ENCODE measurements at regions not wholly inside any gene's neighbourhood (a gene's known extent, or its start where the extent isn't known, plus 50 kb on each side); places are given as distances from the start of the nearest gene placed in this dataset.
A peak's percentile ranks its signal among the peaks of the same experiment; 100 is the strongest.

GRCh38 chr2:64786343-64787018, 132.8 kb upstream of the SERTAD2 start:
- Mint-ChIP-seq H3K4me3 (ENCODE audit: unreplicated experiment) (no peak overlapping the region), H3K4me1 (ENCODE audit: insufficient read depth, unreplicated experiment) (peaks cover 3% of the 10 kb centered on the region), H3K27ac (ENCODE audit: low read depth, unreplicated experiment) (no peak overlapping the region), H3K9me3 (ENCODE audit: unreplicated experiment) (no peaks in the 10 kb centered on the region), H3K36me3 (ENCODE audit: insufficient read depth, unreplicated experiment) (no peaks in the 10 kb centered on the region), H3K27me3 (ENCODE audit: insufficient read depth, unreplicated experiment) (no peaks in the 10 kb centered on the region)
- POLR2A ChIA-PET = interaction anchor here (0.5 to 0.6 kb wide), 2 partner anchors 42 to 125 kb away, joined by 3 read pairs; no protein-coding TSS in a partner anchor
- no TSS peak for BruUV-seq (replicated peaks)
- no peak for TF ChIP-seq CTCF (IDR thresholded peaks at IDR 0.05; ENCODE audit: unreplicated experiment)
- intact Hi-C loops (cut with micrococcal nuclease) = no loop called here
- CTCF ChIA-PET = interaction anchor here (1.0 kb wide), 1 partner anchor 9 kb away, joined by 3 read pairs; no protein-coding TSS in a partner anchor
- no peak for DNase-seq (ENCODE audit: unreplicated experiment)

GRCh38 chr2:64787019-64787365, 133.3 kb upstream of the SERTAD2 start:
- ChIA-PET CTCF (interaction anchor here (1.0 kb wide), 1 partner anchor 8 kb away, joined by 3 read pairs; no protein-coding TSS in a partner anchor), POLR2A (no interaction called here)
- intact Hi-C loops (cut with micrococcal nuclease) = no loop called here
- no TSS peak for BruUV-seq (replicated peaks)
- no peak for DNase-seq (ENCODE audit: unreplicated experiment)
- no peaks in the 10 kb centered on the region for H3K4me1 Mint-ChIP-seq (ENCODE audit: insufficient read depth, unreplicated experiment)
- H3K4me3 Mint-ChIP-seq (ENCODE audit: unreplicated experiment) = no peak overlapping the region
- H3K27ac Mint-ChIP-seq (ENCODE audit: low read depth, unreplicated experiment) = no peak overlapping the region
- no peak for TF ChIP-seq CTCF (IDR thresholded peaks at IDR 0.05; ENCODE audit: unreplicated experiment)
- H3K9me3 Mint-ChIP-seq (ENCODE audit: unreplicated experiment) = no peaks in the 10 kb centered on the region
- H3K36me3 Mint-ChIP-seq (ENCODE audit: insufficient read depth, unreplicated experiment) = no peaks in the 10 kb centered on the region
- H3K27me3 Mint-ChIP-seq (ENCODE audit: insufficient read depth, unreplicated experiment) = no peaks in the 10 kb centered on the region

- H3K27me3 Mint-ChIP-seq (ENCODE audit: insufficient read depth, unreplicated experiment) = no peaks in the 10 kb centered on the region
- H3K36me3 Mint-ChIP-seq (ENCODE audit: insufficient read depth, unreplicated experiment) = no peaks in the 10 kb centered on the region
- intact Hi-C loops (cut with micrococcal nuclease) = no loop called here
- BruUV-seq (replicated peaks) = no TSS peak
- H3K27ac Mint-ChIP-seq (ENCODE audit: low read depth, unreplicated experiment) = no peak overlapping the region
- H3K9me3 Mint-ChIP-seq (ENCODE audit: unreplicated experiment) = no peaks in the 10 kb centered on the region
- no peak overlapping the region for H3K4me3 Mint-ChIP-seq (ENCODE audit: unreplicated experiment)
- CTCF ChIA-PET = interaction anchor here (1.1 kb wide), 1 partner anchor 27 kb away, joined by 3 read pairs; no protein-coding TSS in a partner anchor
- peak; percentile 28 for DNase-seq (ENCODE audit: unreplicated experiment)
- POLR2A ChIA-PET = interaction anchor here (1.1 kb wide), 1 partner anchor 46 kb away, joined by 3 read pairs; no protein-coding TSS in a partner anchor
- peaks cover under 1% of the 10 kb centered on the region for H3K4me1 Mint-ChIP-seq (ENCODE audit: insufficient read depth, unreplicated experiment)
- TF ChIP-seq CTCF (IDR thresholded peaks at IDR 0.05; ENCODE audit: unreplicated experiment) = no peak
Measured at GRCh38 chr2:64787698-64788097, 134.0 kb upstream of the SERTAD2 start.

GRCh38 chr2:64789466-64790320, 136.0 kb upstream of the SERTAD2 start:
- Mint-ChIP-seq H3K9me3 (ENCODE audit: unreplicated experiment) (no peaks in the 10 kb centered on the region), H3K27me3 (ENCODE audit: insufficient read depth, unreplicated experiment) (no peaks in the 10 kb centered on the region), H3K4me3 (ENCODE audit: unreplicated experiment) (no peak overlapping the region), H3K27ac (ENCODE audit: low read depth, unreplicated experiment) (no peak overlapping the region), H3K36me3 (ENCODE audit: insufficient read depth, unreplicated experiment) (no peaks in the 10 kb centered on the region), H3K4me1 (ENCODE audit: insufficient read depth, unreplicated experiment) (peaks cover 9% of the 10 kb centered on the region)
- BruUV-seq (replicated peaks) = no TSS peak
- ChIA-PET POLR2A (interaction anchor here (0.6 to 1.2 kb wide), 4 partner anchors 10 to 685 kb away, joined by 3 to 6 read pairs (median 4); no protein-coding TSS in a partner anchor), CTCF (interaction anchor here (0.6 to 0.7 kb wide), 2 partner anchors 17 to 207 kb away, joined by 3 read pairs; no protein-coding TSS in a partner anchor)
- intact Hi-C loops (cut with micrococcal nuclease) = no loop called here
- DNase-seq (ENCODE audit: unreplicated experiment) = no peak
- no peak for TF ChIP-seq CTCF (IDR thresholded peaks at IDR 0.05; ENCODE audit: unreplicated experiment)
